Activated CD8-positive, alpha-beta T cell treated with anti-CD3 and anti-CD28 coated beads for 36 hours (primary cell): ENCODE measurements at regions not wholly inside any gene's neighbourhood (a gene's known extent, or its start where the extent isn't known, plus 50 kb on each side); places are given as distances from the start of the nearest gene placed in this dataset.

Experiments used
- ATAC-seq: fragments of 200-7000 bp; cut with Tn5 transposase; one replicate; pipeline ENCODE4 v1.10.0; 2021; ENCODE audit warnings: mild to moderate bottlenecking, moderate library complexity
- CTCF ChIA-PET: fragments of 350-600 bp; sonication (Branson Sonifier 250); formaldehyde crosslinking; loops from one replicate; lab custom pipeline; 2021; ENCODE audit warnings: antibody characterized with exemption; lab: Charles Lee
- POLR2A ChIA-PET: fragments of 350-600 bp; sonication (Branson Sonifier 250); formaldehyde crosslinking; loops from one replicate; lab custom pipeline; 2021; ENCODE audit warnings: antibody characterized with exemption; lab: Charles Lee
- DNase-seq: peaks from one replicate; pipeline ENCODE4 v3.0.0-alpha.2; 2020
- H3K27ac Mint-ChIP-seq: one replicate; pipeline ENCODE4 v1.8.0; 2021; ENCODE audit warnings: mild to moderate bottlenecking, mixed read lengths
- H3K27me3 Mint-ChIP-seq: one replicate; pipeline ENCODE4 v1.8.0; 2021; ENCODE audit warnings: mixed read lengths
- H3K36me3 Mint-ChIP-seq: one replicate; pipeline ENCODE4 v1.8.0; 2021; ENCODE audit warnings: low read depth, mixed read lengths
- H3K4me1 Mint-ChIP-seq: one replicate; pipeline ENCODE4 v1.8.0; 2021; ENCODE audit warnings: low read depth, mixed read lengths
- H3K4me3 Mint-ChIP-seq: one replicate; pipeline ENCODE4 v1.8.0; 2021; ENCODE audit warnings: mild to moderate bottlenecking, moderate library complexity, mixed read lengths
- H3K9me3 Mint-ChIP-seq: one replicate; pipeline ENCODE4 v1.8.0; 2021; ENCODE audit warnings: mixed read lengths
- intact Hi-C: fragments of 100-400 bp; cut with micrococcal nuclease; formaldehyde crosslinking; loops from one replicate; pipeline ENCODE4 v1.10.0; 2022
- TF ChIP-seq, protein P1 (sequence below): fragments of 200-600 bp; IDR thresholded peaks from one replicate; pipeline ENCODE4 v1.8.0; 2022; ENCODE audit warnings: antibody characterized with exemption, mild to moderate bottlenecking

DNA sequence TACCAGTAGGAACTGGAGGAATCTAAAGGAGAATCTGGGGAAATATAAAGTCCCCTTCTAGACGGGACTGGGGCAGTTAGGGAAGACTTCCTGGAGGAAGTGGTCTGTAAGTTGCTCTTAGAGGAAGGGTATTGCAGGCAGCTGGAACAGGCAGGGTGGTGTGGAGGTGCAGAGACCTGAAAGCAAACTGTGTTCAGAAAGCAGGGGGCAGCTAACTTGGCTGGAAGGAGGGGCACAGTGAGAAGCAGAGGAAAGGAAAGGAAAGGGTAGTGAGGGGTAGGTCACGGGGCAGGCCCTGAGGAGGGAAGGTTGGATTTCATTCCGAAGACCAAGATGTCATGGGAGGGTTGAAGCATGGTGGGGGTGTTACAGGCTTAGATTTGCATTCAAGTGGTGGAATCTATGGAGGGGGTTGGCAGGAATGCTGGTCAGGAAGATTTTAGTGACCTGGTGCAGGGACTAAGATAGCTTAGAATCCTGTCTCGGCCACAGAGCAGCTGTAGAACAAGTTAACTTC, 240.7 kb downstream of the FOXD2 start:
- DNase-seq (no peak), ATAC-seq (no peak)
- TF ChIP-seq, protein P1, sequence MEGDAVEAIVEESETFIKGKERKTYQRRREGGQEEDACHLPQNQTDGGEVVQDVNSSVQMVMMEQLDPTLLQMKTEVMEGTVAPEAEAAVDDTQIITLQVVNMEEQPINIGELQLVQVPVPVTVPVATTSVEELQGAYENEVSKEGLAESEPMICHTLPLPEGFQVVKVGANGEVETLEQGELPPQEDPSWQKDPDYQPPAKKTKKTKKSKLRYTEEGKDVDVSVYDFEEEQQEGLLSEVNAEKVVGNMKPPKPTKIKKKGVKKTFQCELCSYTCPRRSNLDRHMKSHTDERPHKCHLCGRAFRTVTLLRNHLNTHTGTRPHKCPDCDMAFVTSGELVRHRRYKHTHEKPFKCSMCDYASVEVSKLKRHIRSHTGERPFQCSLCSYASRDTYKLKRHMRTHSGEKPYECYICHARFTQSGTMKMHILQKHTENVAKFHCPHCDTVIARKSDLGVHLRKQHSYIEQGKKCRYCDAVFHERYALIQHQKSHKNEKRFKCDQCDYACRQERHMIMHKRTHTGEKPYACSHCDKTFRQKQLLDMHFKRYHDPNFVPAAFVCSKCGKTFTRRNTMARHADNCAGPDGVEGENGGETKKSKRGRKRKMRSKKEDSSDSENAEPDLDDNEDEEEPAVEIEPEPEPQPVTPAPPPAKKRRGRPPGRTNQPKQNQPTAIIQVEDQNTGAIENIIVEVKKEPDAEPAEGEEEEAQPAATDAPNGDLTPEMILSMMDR = no peak
- peaks cover 2% of the 10 kb centered on the region for H3K9me3 Mint-ChIP-seq
- intact Hi-C loops = no loop called here
- no peak overlapping the region for H3K4me3 Mint-ChIP-seq
- no peak overlapping the region for H3K27ac Mint-ChIP-seq
- peaks cover 5% of the 10 kb centered on the region for H3K27me3 Mint-ChIP-seq
- ChIA-PET CTCF (interaction anchor here (1.4 to 1.7 kb wide), 2 partner anchors 32 to 47 kb away, joined by 3 to 4 read pairs; no protein-coding TSS in a partner anchor), POLR2A (no interaction called here)
- no peaks in the 10 kb centered on the region for H3K36me3 Mint-ChIP-seq
- H3K4me1 Mint-ChIP-seq = no peaks in the 10 kb centered on the region

DNA sequence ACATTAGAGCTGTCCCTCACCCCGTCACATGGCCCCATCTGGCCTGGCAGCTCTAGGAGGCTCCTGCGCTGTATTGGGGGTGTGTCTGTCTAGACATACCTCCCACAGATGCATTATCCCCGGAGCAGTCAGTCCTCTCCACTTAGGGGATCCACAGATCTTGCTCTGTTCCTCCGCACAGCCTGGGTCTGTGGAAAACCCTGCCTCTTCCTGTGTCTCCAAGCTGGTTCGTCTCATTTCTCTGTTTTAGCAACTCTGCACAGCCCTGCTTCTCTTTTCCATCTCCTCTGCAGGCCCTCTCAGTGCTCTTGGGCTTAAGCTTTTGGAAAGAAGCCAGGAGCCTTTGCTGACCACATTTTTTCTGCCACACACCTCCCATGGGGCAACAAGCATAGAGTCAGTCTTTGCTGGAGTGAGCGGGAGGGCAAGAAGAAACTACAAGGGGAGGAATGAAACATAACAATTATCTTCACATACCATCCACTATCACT, 241.5 kb downstream of the FOXD2 start:
- Mint-ChIP-seq H3K27me3 (peaks cover 4% of the 10 kb centered on the region), H3K27ac (no peak overlapping the region), H3K36me3 (no peaks in the 10 kb centered on the region), H3K4me3 (no peak overlapping the region), H3K9me3 (no peaks in the 10 kb centered on the region), H3K4me1 (no peaks in the 10 kb centered on the region)
- intact Hi-C loops = no loop called here
- DNase-seq (no peak), ATAC-seq (no peak)
- TF ChIP-seq, protein P1 = no peak
- POLR2A ChIA-PET = no interaction called here
- CTCF ChIA-PET = interaction anchor here (1.7 kb wide), 1 partner anchor 32 kb away, joined by 4 read pairs; no protein-coding TSS in a partner anchor

DNA sequence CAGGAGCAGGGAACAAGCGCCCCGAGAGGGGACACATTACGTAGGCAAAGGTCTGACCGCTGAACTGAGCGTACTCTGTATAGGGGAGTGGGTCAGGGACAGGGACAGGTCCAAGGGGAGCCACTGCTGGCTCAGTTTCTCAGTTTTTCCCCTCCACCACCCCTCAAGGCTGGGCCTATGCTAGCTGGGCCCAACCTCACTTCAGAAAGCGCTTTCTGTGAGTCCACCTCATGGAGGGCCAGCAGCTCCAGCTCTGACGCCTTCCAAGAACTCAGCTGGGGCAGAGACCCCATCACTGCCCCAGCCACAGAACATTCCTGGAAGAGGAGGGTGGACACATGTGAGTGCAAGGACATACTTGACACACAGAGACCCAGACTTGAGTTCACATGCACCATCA, 242.0 kb downstream of the FOXD2 start:
- Mint-ChIP-seq H3K36me3 (no peaks in the 10 kb centered on the region), H3K9me3 (no peaks in the 10 kb centered on the region), H3K4me3 (no peak overlapping the region), H3K27me3 (peaks cover 4% of the 10 kb centered on the region), H3K27ac (no peak overlapping the region), H3K4me1 (no peaks in the 10 kb centered on the region)
- DNase-seq (no peak), ATAC-seq (no peak)
- TF ChIP-seq, protein P1 = no peak
- CTCF ChIA-PET = interaction anchor here (1.7 kb wide), 1 partner anchor 31 kb away, joined by 4 read pairs; no protein-coding TSS in a partner anchor
- POLR2A ChIA-PET = no interaction called here
- intact Hi-C loops = no loop called here

DNA sequence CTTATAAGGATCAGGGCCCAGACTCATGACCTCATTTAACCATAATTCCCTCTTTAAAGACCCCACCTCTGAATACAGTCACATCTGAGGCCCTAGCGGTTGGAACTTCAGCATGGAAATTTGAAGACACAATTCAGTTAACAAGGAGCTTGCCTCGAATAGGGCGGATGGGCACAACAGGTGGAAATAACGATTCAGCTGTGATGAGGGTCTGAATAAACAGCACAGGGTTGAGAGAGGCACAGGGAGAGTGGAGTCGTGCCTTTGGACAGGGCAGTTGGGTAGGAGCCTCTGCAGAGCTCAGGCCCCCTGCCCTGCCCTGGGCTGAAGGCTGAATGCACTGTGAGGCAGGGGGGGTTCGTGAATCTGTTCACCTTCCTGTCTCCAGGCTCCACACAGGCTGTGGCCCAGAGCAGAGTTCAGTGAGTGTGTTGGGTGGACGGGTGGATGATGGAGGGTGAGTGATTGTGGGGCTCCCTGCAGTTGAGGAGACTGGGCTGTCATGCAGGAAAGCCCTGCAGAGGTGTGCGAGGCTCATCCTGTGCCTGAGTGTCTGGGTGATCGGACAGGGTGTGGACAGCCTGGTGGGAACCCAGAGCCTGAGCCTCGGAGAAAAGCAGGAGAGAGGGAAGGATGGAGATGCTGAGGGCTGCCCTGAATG, 243.1 kb downstream of the FOXD2 start:
- H3K27ac Mint-ChIP-seq = no peak overlapping the region
- TF ChIP-seq, protein P1 = no peak
- no peak overlapping the region for H3K4me3 Mint-ChIP-seq
- no peaks in the 10 kb centered on the region for H3K4me1 Mint-ChIP-seq
- ChIA-PET CTCF (no interaction called here), POLR2A (no interaction called here)
- DNase-seq (no peak), ATAC-seq (no peak)
- no peaks in the 10 kb centered on the region for H3K36me3 Mint-ChIP-seq
- H3K9me3 Mint-ChIP-seq = no peaks in the 10 kb centered on the region
- peaks cover 4% of the 10 kb centered on the region for H3K27me3 Mint-ChIP-seq
- intact Hi-C loops = no loop called here

DNA sequence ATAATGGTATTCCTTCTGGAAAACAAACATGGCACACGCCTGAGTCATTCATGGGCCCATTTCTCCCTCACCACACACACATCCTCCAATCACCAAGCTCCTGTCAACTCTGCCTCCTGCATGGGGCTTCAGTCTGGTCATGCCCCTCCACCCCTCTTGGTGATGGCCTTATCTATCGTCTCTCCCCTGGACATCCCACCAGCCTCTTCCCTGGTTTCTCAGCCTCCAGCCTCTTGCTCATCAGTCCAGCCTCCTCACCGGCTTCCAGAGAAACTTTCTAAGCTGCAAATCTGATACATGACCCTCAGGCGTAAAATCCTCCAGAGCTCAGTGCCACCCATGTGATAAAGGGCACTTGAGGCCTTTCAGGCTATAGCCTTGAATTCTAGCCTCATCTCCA, 243.9 kb downstream of the FOXD2 start:
- Mint-ChIP-seq H3K4me1 (no peaks in the 10 kb centered on the region), H3K27me3 (peaks cover 3% of the 10 kb centered on the region), H3K27ac (no peak overlapping the region), H3K9me3 (no peaks in the 10 kb centered on the region), H3K4me3 (no peak overlapping the region), H3K36me3 (no peaks in the 10 kb centered on the region)
- ATAC-seq (no peak), DNase-seq (no peak)
- TF ChIP-seq, protein P1 = no peak
- intact Hi-C loops = no loop called here
- CTCF ChIA-PET = no interaction called here
- POLR2A ChIA-PET = no interaction called here
